ENCODE measurements at regions not wholly inside any gene's neighbourhood (a gene's known extent, or its start where the extent isn't known, plus 50 kb on each side); places are given as distances from the start of the nearest gene placed in this dataset.

GRCh38 chr12:131267576-131267975 lies 313.9 kb downstream of the ADGRD1 start (continued):
- no peak for TF ChIP-seq CHD7 (IDR thresholded peaks at IDR 0.05; ENCODE audit: insufficient replicate concordance, low read length)
- no peak for TF ChIP-seq RBBP5 (IDR thresholded peaks at IDR 0.05; ENCODE audit: borderline replicate concordance, low read depth, low read length)
- no peak for TF ChIP-seq CHD2 (IDR thresholded peaks at IDR 0.05; ENCODE audit: low read length)
- no peak for TF ChIP-seq ZNF274 (IDR thresholded peaks at IDR 0.05; ENCODE audit: borderline replicate concordance, extremely low read depth, low read length)
- TF ChIP-seq RAD21 (IDR thresholded peaks at IDR 0.05 in 1 of 2, conservative IDR thresholded peaks at IDR 0.05 in 1 of 2; ENCODE audit: low read depth in 2 of 2, low read length in 2 of 2) = no peak
- TF ChIP-seq NANOG (IDR thresholded peaks at IDR 0.05; ENCODE audit: insufficient read depth, low read depth, low read length, poor library complexity, severe bottlenecking) = no peak
- TF ChIP-seq SP1 (IDR thresholded peaks at IDR 0.05; ENCODE audit: low read depth, low read length) = no peak
- no peak for TF ChIP-seq JUN (IDR thresholded peaks at IDR 0.05; ENCODE audit: low read depth, low read length)
- TF ChIP-seq SP4 (IDR thresholded peaks at IDR 0.05; ENCODE audit: low read length) = no peak
- TF ChIP-seq ASH2L (IDR thresholded peaks at IDR 0.05; ENCODE audit: low read length) = no peak
- TF ChIP-seq EP300 (IDR thresholded peaks at IDR 0.05; ENCODE audit: borderline replicate concordance in 1 of 2, low read depth in 2 of 2, low read length in 2 of 2) = no peak

Measured in H1 (cell line).